NCI-H128 (cell line): ENCODE measurements at regions not wholly inside any gene's neighbourhood (a gene's known extent, or its start where the extent isn't known, plus 50 kb on each side); places are given as distances from the start of the nearest gene placed in this dataset.

ENCODE experiments used
- DNase-seq: peaks from one replicate; lab custom pipeline; 2025; ENCODE audit not compliant: unreplicated experiment; lab: John Stamatoyannopoulos, UW

GRCh38 chr13:106383791-106384190 lies 151.7 kb downstream of the EFNB2 start:
- DNase-seq, result no peak

- no peak for DNase-seq
Measured at GRCh38 chr13:106382534-106382933, 152.9 kb downstream of the EFNB2 start.

GRCh38 chr13:106381091-106381490 lies 154.4 kb downstream of the EFNB2 start:
- no peak for DNase-seq

- DNase-seq, result no peak
Measured at GRCh38 chr13:106377931-106378662, 157.4 kb downstream of the EFNB2 start.

GRCh38 chr13:106377341-106377740 lies 158.1 kb downstream of the EFNB2 start:
- DNase-seq, result no peak

GRCh38 chr13:106376401-106377112 lies 158.9 kb downstream of the EFNB2 start:
- no peak for DNase-seq

GRCh38 chr13:106375085-106375484 lies 160.4 kb downstream of the EFNB2 start:
- no peak for DNase-seq

- DNase-seq, result no peak
Measured at GRCh38 chr13:106374631-106375030, 160.8 kb downstream of the EFNB2 start.

GRCh38 chr13:106373989-106374572 lies 161.4 kb downstream of the EFNB2 start:
- DNase-seq, result no peak

GRCh38 chr13:106373304-106373988 lies 162.0 kb downstream of the EFNB2 start:
- peak; percentile 66 for DNase-seq

GRCh38 chr13:106372199-106373155 lies 163.0 kb downstream of the EFNB2 start:
- DNase-seq, result no peak

- no peak for DNase-seq
Measured at GRCh38 chr13:106371024-106371423, 164.4 kb downstream of the EFNB2 start.

GRCh38 chr13:106369858-106370257 lies 165.6 kb downstream of the EFNB2 start:
- DNase-seq, result no peak

GRCh38 chr13:106369091-106369490 lies 166.4 kb downstream of the EFNB2 start:
- no peak for DNase-seq

GRCh38 chr13:106367361-106367971 lies 168.0 kb downstream of the EFNB2 start:
- DNase-seq, result no peak

- DNase-seq, result no peak
Measured at GRCh38 chr13:106362707-106363106, 172.8 kb downstream of the EFNB2 start.

GRCh38 chr13:106361621-106362020 lies 173.8 kb downstream of the EFNB2 start:
- DNase-seq, result no peak

- DNase-seq, result no peak
Measured at GRCh38 chr13:106357198-106357597, 178.3 kb downstream of the EFNB2 start.

- no peak for DNase-seq
Measured at GRCh38 chr13:106355866-106356265, 179.6 kb downstream of the EFNB2 start.

- no peak for DNase-seq
Measured at GRCh38 chr13:106354961-106355360, 180.5 kb downstream of the EFNB2 start.
